ENCODE measurements at regions not wholly inside any gene's neighbourhood (a gene's known extent, or its start where the extent isn't known, plus 50 kb on each side); places are given as distances from the start of the nearest gene placed in this dataset.
"Not testable (repeated sequence)": the region's sequence is repeated elsewhere in the genome, so short reads cannot be mapped to it uniquely, and the experiment has no call there.

GRCh38 chr2:204156456-204156855 lies 219.9 kb downstream of the ICOS start:
- H3K4me3 ChIP-seq (replicated peaks; ENCODE audit: low read depth, low read length), result no peak overlapping the region
- TF ChIP-seq CTCF (IDR thresholded peaks at IDR 0.05; ENCODE audit: low read depth, low read length, missing control alignments), result no peak

GRCh38 chr2:204157684-204158083 lies 221.1 kb downstream of the ICOS start:
- no peak for TF ChIP-seq CTCF (IDR thresholded peaks at IDR 0.05; ENCODE audit: low read depth, low read length, missing control alignments)
- H3K4me3 ChIP-seq (replicated peaks; ENCODE audit: low read depth, low read length), result no peak overlapping the region
- no peak for DNase-seq (ENCODE audit: extremely low read depth, low read depth)

More at GRCh38 chr2:204156456-204156855, 219.9 kb downstream of the ICOS start:
- no peak for DNase-seq (ENCODE audit: extremely low read depth, low read depth)

GRCh38 chr2:204159526-204159925 lies 223.0 kb downstream of the ICOS start:
- no peak for TF ChIP-seq CTCF (IDR thresholded peaks at IDR 0.05; ENCODE audit: low read depth, low read length, missing control alignments)
- H3K4me3 ChIP-seq (replicated peaks; ENCODE audit: low read depth, low read length), result no peak overlapping the region

GRCh38 chr2:204160989-204161388 lies 224.4 kb downstream of the ICOS start:
- H3K4me3 ChIP-seq (replicated peaks; ENCODE audit: low read depth, low read length), result no peak overlapping the region
- no peak for TF ChIP-seq CTCF (IDR thresholded peaks at IDR 0.05; ENCODE audit: low read depth, low read length, missing control alignments)
- no peak for DNase-seq (ENCODE audit: extremely low read depth, low read depth)

More at GRCh38 chr2:204159526-204159925, 223.0 kb downstream of the ICOS start:
- DNase-seq (ENCODE audit: extremely low read depth, low read depth), result no peak

- DNase-seq (ENCODE audit: extremely low read depth, low read depth), result no peak
- no peak for TF ChIP-seq CTCF (IDR thresholded peaks at IDR 0.05; ENCODE audit: low read depth, low read length, missing control alignments)
- H3K4me3 ChIP-seq (replicated peaks; ENCODE audit: low read depth, low read length), result no peak overlapping the region
These were observed 225.3 kb downstream of the ICOS start for GRCh38 chr2:204161886-204162285.

GRCh38 chr2:204166961-204167360 lies 230.4 kb downstream of the ICOS start:
- no peak overlapping the region for H3K4me3 ChIP-seq (replicated peaks; ENCODE audit: low read depth, low read length)
- DNase-seq (ENCODE audit: extremely low read depth, low read depth), result no peak
- TF ChIP-seq CTCF (IDR thresholded peaks at IDR 0.05; ENCODE audit: low read depth, low read length, missing control alignments), result no peak

GRCh38 chr2:204167670-204168069 lies 231.1 kb downstream of the ICOS start:
- not testable (repeated sequence) for DNase-seq (ENCODE audit: extremely low read depth, low read depth); H3K4me3 ChIP-seq (replicated peaks; ENCODE audit: low read depth, low read length)

All from HFF-Myc (cell line).